Glutamatergic neuron (in vitro differentiated cells): ENCODE measurements at regions not wholly inside any gene's neighbourhood (a gene's known extent, or its start where the extent isn't known, plus 50 kb on each side); places are given as distances from the start of the nearest gene placed in this dataset.

Experiments
- DNase-seq: peaks from one replicate; pipeline ENCODE4 v3.0.0; 2022
- H3K27ac Mint-ChIP-seq: one replicate; pipeline ENCODE4 v1.8.0; 2020; ENCODE audit warnings: mild to moderate bottlenecking, mixed read lengths, inconsistent platforms; ENCODE audit not compliant: unreplicated experiment
- H3K27me3 Mint-ChIP-seq: one replicate; pipeline ENCODE4 v1.8.0; 2020; ENCODE audit warnings: mild to moderate bottlenecking, moderate library complexity, mixed read lengths, inconsistent platforms; ENCODE audit not compliant: unreplicated experiment
- H3K36me3 Mint-ChIP-seq: one replicate; pipeline ENCODE4 v1.8.0; 2020; ENCODE audit warnings: mild to moderate bottlenecking, mixed read lengths, inconsistent platforms; ENCODE audit not compliant: unreplicated experiment
- H3K4me1 Mint-ChIP-seq: one replicate; pipeline ENCODE4 v1.8.0; 2020; ENCODE audit warnings: mild to moderate bottlenecking, low read depth, mixed read lengths, inconsistent platforms; ENCODE audit not compliant: unreplicated experiment
- H3K4me3 Mint-ChIP-seq: one replicate; pipeline ENCODE4 v1.8.0; 2020; ENCODE audit warnings: mild to moderate bottlenecking, mixed read lengths, inconsistent platforms; ENCODE audit not compliant: unreplicated experiment
- H3K9me3 Mint-ChIP-seq: one replicate; pipeline ENCODE4 v1.8.0; 2020; ENCODE audit warnings: mild to moderate bottlenecking, moderate library complexity, mixed read lengths, inconsistent platforms; ENCODE audit not compliant: unreplicated experiment
- CTCF ChIP-seq: fragments of 200-600 bp; sonication (generic); IDR thresholded peaks from one replicate; pipeline ENCODE4 v1.5.0; 2021; ENCODE audit not compliant: partially characterized antibody, unreplicated experiment

- no peaks in the 10 kb centered on the region for H3K36me3 Mint-ChIP-seq
- H3K27me3 Mint-ChIP-seq: peaks cover 8% of the 10 kb centered on the region
- DNase-seq: no peak
- H3K9me3 Mint-ChIP-seq: no peaks in the 10 kb centered on the region
- TF ChIP-seq CTCF: no peak
- H3K27ac Mint-ChIP-seq: no peak overlapping the region
- H3K4me3 Mint-ChIP-seq: no peak overlapping the region
- H3K4me1 Mint-ChIP-seq: no peaks in the 10 kb centered on the region
Measured at GRCh38 chr18:22355598-22355997, 62.1 kb downstream of the CTAGE1 start.

DNA sequence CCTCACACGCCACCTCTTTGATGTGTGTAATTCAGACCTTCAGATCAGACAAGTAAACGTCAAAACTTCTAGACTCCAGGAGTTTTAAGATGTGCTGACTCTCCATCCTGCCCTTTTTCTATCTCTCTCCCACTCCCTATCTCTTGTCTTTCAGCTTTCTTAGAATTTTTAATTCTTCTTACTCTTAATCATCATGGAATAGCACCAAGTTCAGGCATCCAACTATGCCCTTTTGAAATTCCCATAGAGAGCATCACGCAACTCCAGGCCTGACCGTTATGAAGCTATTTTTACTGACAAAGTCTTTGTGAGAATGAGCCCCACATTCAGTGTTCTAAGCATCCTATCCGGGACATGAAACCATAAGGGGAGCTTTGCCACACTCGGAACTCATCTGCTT lies 62.6 kb downstream of the CTAGE1 start:
- no peak overlapping the region for H3K27ac Mint-ChIP-seq
- peaks cover 8% of the 10 kb centered on the region for H3K27me3 Mint-ChIP-seq
- TF ChIP-seq CTCF: no peak
- no peaks in the 10 kb centered on the region for H3K4me1 Mint-ChIP-seq
- H3K9me3 Mint-ChIP-seq: no peaks in the 10 kb centered on the region
- no peak for DNase-seq
- no peak overlapping the region for H3K4me3 Mint-ChIP-seq
- no peaks in the 10 kb centered on the region for H3K36me3 Mint-ChIP-seq

- H3K27ac Mint-ChIP-seq: no peak overlapping the region
- peaks cover 6% of the 10 kb centered on the region for H3K9me3 Mint-ChIP-seq
- no peak overlapping the region for H3K4me3 Mint-ChIP-seq
- TF ChIP-seq CTCF: no peak
- H3K4me1 Mint-ChIP-seq: peaks cover 4% of the 10 kb centered on the region
- H3K27me3 Mint-ChIP-seq: peaks cover 33% of the 10 kb centered on the region
- H3K36me3 Mint-ChIP-seq: no peaks in the 10 kb centered on the region
- no peak for DNase-seq
Measured at GRCh38 chr18:22349966-22350365, 67.7 kb downstream of the CTAGE1 start.

GRCh38 chr18:22349317-22349898 lies 68.3 kb downstream of the CTAGE1 start:
- H3K4me3 Mint-ChIP-seq: peak overlapping the region; percentile 87
- TF ChIP-seq CTCF: no peak
- DNase-seq: no peak
- no peaks in the 10 kb centered on the region for H3K36me3 Mint-ChIP-seq
- H3K27me3 Mint-ChIP-seq: peaks cover 33% of the 10 kb centered on the region
- H3K9me3 Mint-ChIP-seq: peaks cover 6% of the 10 kb centered on the region
- H3K4me1 Mint-ChIP-seq: peaks cover 4% of the 10 kb centered on the region
- no peak overlapping the region for H3K27ac Mint-ChIP-seq

DNA sequence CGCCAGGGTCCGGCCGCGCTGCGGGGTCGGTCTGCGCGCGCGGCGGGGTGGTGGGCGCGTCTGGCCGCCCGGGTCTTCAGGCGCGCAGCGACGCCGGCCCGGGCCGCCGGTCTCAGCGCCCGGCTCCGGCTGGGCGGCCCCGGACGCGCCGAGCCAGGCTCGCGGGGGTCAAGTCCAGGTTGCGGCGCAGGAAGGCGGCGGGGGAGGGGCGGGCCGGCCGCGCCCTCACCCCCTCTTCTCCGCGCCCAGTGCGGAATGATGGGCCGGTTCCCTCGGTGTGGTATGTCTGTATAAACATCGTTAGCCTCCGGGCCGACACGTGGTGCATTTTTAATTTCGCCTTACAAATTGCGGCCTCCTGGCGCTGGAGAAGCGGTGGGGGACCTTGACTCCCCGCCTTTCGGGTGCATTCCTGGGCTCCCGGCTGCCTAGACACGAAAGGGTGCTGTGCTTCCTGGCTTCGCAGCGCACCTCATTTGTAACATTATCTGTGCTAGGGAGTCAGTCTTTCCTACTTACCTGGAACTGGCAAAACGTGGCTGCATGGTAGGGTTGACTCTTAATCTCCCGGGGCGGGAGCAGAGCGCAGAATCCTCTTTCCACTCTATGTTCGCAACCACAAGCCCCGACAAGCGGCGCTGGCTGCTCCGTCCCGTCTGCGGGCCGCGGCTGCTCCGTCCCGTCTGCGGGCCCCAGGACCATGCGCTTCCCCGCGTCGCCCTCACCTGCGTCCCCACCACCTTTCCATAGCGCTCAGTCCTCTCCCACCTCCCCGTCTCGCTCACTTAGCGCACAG lies 69.0 kb downstream of the CTAGE1 start:
- peak; percentile 38 for DNase-seq
- H3K27me3 Mint-ChIP-seq: peaks cover 34% of the 10 kb centered on the region
- H3K4me3 Mint-ChIP-seq: peak overlapping the region; percentile 87
- H3K36me3 Mint-ChIP-seq: no peaks in the 10 kb centered on the region
- H3K4me1 Mint-ChIP-seq: peaks cover 6% of the 10 kb centered on the region
- H3K9me3 Mint-ChIP-seq: peaks cover 6% of the 10 kb centered on the region
- no peak overlapping the region for H3K27ac Mint-ChIP-seq
- TF ChIP-seq CTCF: no peak
